Activated T-cell treated with anti-CD3 and anti-CD28 coated beads for 4 hours (primary cell): ENCODE measurements at regions not wholly inside any gene's neighbourhood (a gene's known extent, or its start where the extent isn't known, plus 50 kb on each side); places are given as distances from the start of the nearest gene placed in this dataset.

Source experiments
- DNase-seq: peaks from one replicate; pipeline ENCODE4 v3.0.0-alpha.2; 2020

GRCh38 chr22:47630741-47631534 lies 868.5 kb downstream of the TBC1D22A start:
- DNase-seq = no peak

- no peak for DNase-seq
Observed at GRCh38 chr22:47629791-47630655, 867.6 kb downstream of the TBC1D22A start.

- no peak for DNase-seq
Observed at GRCh38 chr22:47629273-47629711, 866.8 kb downstream of the TBC1D22A start.

- no peak for DNase-seq
Observed at GRCh38 chr22:47628477-47629272, 866.2 kb downstream of the TBC1D22A start.

GRCh38 chr22:47627556-47628253 lies 865.3 kb downstream of the TBC1D22A start:
- DNase-seq = no peak

DNA sequence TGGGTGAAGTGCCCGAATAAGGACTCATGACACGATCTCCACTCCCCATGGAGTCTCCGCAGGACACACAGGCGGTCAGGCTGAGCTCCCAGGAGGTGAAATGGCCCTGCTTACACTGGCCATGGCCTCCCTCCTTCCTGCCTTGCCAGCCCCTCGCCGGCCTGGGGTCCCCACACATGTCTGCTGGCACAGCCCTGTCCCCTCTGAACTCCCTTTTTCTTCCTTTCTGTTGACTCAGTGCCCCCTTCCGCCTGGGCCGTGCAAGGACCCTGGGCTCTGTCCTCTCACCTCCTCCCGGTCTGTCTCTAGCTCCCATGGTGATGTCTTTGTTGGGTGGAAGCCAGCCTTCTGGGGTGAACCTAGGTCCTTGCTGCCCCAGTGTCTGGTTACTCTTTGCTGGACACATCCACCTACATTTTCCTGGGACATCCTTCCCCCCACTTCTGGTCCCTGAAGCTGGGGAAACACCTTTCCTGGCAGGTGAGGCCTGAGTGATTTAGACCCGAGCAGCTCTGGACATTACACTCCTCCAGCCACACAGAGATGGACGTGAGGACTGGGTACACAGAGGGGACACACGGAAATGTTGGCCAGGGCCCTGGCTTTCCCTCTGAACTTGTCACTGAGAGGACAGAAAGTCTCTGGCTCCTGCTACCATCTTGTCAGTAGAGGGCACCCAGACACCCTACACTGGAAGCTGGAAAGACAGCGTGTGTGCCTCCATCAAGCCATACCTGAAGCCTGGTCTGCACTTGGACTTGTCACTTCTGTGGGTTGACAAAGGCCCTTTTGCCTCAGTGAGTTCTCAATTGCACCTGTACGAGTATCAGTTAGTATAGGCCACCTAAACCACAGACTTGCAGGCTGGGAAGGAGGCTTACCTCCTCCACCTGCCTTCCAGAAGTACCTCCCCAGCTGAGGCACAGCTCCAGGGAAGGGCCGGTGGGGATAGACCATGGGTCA lies 864.3 kb downstream of the TBC1D22A start:
- DNase-seq = no peak

- DNase-seq = no peak
Observed at GRCh38 chr22:47625531-47626427, 863.3 kb downstream of the TBC1D22A start.

DNA sequence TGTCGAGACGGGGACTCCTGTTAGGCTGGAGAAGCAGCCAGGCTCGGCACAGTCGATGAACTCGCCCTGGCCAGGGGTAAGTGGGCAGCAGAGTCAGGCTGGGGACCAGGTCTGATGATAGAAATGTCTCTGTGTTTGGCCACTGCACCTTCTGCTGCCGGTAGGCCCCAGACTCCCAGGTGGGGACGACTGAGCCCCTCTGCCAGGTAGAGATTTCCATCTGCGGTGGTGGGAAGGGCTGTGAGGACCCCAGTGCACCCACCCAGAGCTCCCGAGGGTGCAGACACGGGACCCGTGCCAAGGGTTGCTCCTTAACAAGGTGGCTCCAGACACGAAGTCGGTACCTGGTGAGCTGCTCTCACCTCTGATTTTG lies 862.5 kb downstream of the TBC1D22A start:
- no peak for DNase-seq

GRCh38 chr22:47624252-47625012 lies 862.0 kb downstream of the TBC1D22A start:
- no peak for DNase-seq

DNA sequence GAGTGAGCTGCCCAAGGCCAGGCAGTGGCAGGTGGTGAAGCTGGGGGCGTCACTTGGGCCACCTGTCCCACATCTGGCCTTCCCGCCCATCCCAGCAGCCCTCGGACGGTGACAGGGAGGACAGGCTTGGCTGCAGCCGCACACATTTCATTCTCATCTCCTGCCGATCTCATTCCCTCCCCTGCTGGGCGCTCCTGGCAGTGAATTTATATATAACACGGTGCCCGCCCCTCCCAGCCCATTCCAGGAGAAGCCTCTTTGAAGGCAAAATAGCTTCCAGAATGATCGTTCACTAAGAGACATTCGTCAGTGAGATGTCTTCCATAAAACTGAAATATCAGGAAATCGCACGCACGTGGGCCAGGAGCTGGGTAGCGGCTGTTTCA lies 861.3 kb downstream of the TBC1D22A start:
- DNase-seq = no peak

GRCh38 chr22:47623066-47623762 lies 860.8 kb downstream of the TBC1D22A start:
- DNase-seq = no peak

DNA sequence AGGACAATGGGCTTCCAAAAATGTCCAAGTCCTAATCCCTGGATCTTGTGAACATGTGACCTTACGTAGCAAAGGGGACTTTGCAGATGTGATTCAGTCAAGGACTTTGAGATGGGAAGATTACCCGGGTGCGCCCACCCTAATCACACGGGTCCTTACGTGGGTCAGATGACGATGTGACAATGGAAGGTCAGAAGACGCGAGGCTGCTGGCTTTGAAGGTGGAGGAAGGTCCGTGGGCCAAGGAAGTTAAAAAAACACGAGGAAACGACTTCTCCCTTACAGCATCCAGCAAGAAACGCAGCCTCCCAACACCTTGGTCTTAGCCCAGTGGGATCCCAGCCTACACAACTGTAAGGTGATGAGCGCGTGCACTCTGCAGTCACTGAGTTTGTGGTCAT lies 860.1 kb downstream of the TBC1D22A start:
- no peak for DNase-seq

DNA sequence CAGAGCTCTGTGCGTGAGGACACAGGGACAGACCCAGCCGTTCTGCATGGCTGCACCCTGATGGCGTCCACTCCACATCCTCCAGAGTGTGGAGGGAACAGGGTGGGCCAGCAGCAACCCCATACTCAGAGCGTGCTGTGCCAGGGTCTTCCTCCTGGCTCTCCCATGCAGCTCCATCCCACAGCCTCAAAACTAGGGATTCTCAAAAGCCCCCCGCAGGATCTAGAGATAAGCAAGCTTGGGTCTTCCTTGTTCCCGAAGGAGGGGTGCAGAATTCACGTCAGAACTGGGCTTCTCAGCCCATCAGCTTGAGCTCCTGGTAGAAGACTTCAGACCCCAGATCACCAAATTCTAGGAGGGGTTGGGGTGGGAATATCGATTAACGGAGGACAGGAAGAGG lies 858.8 kb downstream of the TBC1D22A start:
- no peak for DNase-seq

GRCh38 chr22:47620391-47620790 lies 857.9 kb downstream of the TBC1D22A start:
- DNase-seq = no peak

GRCh38 chr22:47619631-47620030 lies 857.2 kb downstream of the TBC1D22A start:
- DNase-seq = no peak

DNA sequence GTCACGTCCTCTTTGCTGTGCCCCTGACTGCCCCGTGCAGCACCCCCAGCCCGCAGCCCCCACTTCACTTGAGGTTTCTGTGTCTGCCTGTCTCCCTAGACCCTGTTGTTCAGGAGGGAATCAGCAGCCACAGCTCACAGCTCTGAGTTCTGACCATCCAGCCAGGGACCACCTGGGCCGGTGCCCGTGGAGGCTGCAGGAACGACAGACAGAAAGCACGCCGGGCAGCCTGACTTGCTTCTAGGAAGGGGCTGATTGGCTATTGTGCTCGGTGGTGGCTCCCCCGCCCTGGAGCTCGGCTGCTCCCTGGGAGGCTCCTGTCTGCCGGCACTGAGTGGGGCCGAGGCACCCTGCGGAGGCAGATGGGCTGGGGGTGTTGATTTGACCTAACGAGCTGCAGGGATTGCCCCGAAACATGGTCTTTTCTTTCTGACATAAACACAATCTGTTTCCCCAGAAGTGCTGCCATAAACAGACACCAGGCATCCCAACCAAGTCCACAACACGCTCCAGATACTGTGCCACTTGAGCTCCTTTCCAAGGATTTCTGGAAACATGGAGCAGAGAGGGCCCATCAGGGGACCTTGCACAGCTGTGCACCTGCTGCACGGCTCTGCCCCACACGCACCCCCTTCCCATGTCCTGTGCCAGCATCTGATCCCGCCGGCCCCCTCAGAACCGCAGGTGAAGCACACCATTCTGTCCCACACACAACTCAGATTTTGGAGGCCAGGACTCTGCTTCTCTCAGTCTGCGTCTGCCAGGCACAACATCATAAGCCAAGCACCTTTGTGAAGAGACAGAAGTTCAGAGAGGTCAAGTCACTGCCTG lies 855.9 kb downstream of the TBC1D22A start:
- no peak for DNase-seq

GRCh38 chr22:47617186-47617585 lies 854.7 kb downstream of the TBC1D22A start:
- DNase-seq = no peak
